Gastrocnemius medialis (tissue), 4 donors: ENCODE measurements at regions not wholly inside any gene's neighbourhood (a gene's known extent, or its start where the extent isn't known, plus 50 kb on each side); places are given as distances from the start of the nearest gene placed in this dataset.

ENCODE experiments used
- POLR2A ChIP-seq, 2 donors: fragments of 450-650 bp; IDR thresholded peaks; one replicate each; pipeline ENCODE4 v1.6.1; 2017; ENCODE audit warnings: antibody characterized with exemption in 2 of 2, mild to moderate bottlenecking in 2 of 2, moderate library complexity in 2 of 2
- TF ChIP-seq, protein P1 (sequence below), 5 experiments: fragments of 450-650 bp in 3 of 5; fragments of 200-600 bp in 2 of 5; sonication (generic) in 2 of 5; IDR thresholded peaks in 4 of 5; conservative IDR thresholded peaks in 1 of 5; 1 replicate in 4 of 5; 2 replicates in 1 of 5; pipeline ENCODE4 v1.5.1; 2016 to 2019; ENCODE audit warnings: antibody characterized with exemption in 5 of 5, mild to moderate bottlenecking in 3 of 5, moderate library complexity in 3 of 5

DNA sequence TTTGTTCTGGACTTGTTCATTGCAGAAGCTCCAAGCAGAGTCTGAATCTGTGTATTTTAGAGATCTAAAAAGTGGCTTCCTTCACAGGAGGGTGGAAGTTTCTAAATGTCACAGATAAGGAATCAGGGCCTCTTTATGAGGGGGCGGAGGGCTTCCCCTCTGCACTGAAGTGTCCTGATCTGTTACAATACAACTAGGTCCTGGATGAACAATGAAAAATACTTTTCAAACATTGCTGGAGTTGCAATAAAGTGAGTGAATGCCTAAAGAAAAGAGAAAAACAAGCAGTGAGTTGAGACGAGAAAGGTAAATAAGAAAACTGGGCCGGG, 179.3 kb upstream of the HDAC4 start:
- TF ChIP-seq, protein P1, sequence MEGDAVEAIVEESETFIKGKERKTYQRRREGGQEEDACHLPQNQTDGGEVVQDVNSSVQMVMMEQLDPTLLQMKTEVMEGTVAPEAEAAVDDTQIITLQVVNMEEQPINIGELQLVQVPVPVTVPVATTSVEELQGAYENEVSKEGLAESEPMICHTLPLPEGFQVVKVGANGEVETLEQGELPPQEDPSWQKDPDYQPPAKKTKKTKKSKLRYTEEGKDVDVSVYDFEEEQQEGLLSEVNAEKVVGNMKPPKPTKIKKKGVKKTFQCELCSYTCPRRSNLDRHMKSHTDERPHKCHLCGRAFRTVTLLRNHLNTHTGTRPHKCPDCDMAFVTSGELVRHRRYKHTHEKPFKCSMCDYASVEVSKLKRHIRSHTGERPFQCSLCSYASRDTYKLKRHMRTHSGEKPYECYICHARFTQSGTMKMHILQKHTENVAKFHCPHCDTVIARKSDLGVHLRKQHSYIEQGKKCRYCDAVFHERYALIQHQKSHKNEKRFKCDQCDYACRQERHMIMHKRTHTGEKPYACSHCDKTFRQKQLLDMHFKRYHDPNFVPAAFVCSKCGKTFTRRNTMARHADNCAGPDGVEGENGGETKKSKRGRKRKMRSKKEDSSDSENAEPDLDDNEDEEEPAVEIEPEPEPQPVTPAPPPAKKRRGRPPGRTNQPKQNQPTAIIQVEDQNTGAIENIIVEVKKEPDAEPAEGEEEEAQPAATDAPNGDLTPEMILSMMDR (IDR thresholded peaks at IDR 0.05 in 4 of 5, conservative IDR thresholded peaks at IDR 0.05 in 1 of 5) = no peak
- no peak for TF ChIP-seq POLR2A (IDR thresholded peaks at IDR 0.05)
